ENCODE measurements at regions not wholly inside any gene's neighbourhood (a gene's known extent, or its start where the extent isn't known, plus 50 kb on each side); places are given as distances from the start of the nearest gene placed in this dataset.
A peak's percentile ranks its signal among the peaks of the same experiment; 100 is the strongest.
"Not testable (repeated sequence)": the region's sequence is repeated elsewhere in the genome, so short reads cannot be mapped to it uniquely, and the experiment has no call there.

GRCh38 chr3:66934725-66935124, 63.4 kb upstream of the KBTBD8 start:
- CTCF ChIA-PET = no interaction called here
- H3K9me3 Mint-ChIP-seq = no peaks in the 10 kb centered on the region
- no peak for DNase-seq
- no peak overlapping the region for H3K4me3 Mint-ChIP-seq
- no peaks in the 10 kb centered on the region for H3K4me1 Mint-ChIP-seq
- no peaks in the 10 kb centered on the region for H3K36me3 Mint-ChIP-seq (ENCODE audit: low read depth)
- POLR2A ChIA-PET = no interaction called here
- no peak overlapping the region for H3K27ac Mint-ChIP-seq
- H3K27me3 Mint-ChIP-seq = peaks cover 8% of the 10 kb centered on the region

GRCh38 chr3:66937041-66937440, 61.1 kb upstream of the KBTBD8 start:
- H3K9me3 Mint-ChIP-seq; H3K36me3 Mint-ChIP-seq (ENCODE audit: low read depth); H3K27ac Mint-ChIP-seq; H3K4me1 Mint-ChIP-seq; H3K4me3 Mint-ChIP-seq; DNase-seq; POLR2A ChIA-PET; H3K27me3 Mint-ChIP-seq; CTCF ChIA-PET: not testable (repeated sequence)

DNA sequence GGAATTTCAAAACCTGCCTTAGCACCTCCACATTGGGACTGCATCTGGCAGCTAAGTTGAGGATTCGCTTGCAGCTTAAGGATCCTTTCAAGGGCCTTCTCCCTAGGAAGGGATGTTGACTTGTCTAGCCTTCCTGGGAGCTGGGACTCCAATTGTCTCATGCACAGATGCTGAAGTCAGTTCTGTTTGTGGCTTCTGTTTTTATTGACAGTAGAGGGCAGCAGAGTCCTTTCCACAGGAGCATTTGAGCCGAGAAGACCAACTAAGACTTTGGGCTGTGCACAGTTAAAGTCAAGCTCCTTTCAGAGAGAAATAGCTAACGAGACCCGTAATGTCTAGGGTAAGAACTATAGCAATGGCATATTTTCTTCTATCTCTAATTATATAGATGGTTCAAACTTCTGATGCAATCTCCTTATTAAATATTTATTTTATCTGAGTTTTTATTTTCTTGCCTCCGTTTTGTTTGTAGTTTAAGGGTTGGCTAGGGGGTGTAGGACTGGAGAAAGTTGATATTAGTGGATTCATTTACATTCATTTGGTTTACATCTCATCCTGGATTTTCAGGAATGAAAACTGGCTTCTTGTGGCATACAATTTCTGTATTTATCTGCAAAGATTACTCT, 59.7 kb upstream of the KBTBD8 start:
- Mint-ChIP-seq H3K27ac (no peak overlapping the region), H3K36me3 (ENCODE audit: low read depth) (no peaks in the 10 kb centered on the region), H3K27me3 (peaks cover 10% of the 10 kb centered on the region), H3K9me3 (no peaks in the 10 kb centered on the region), H3K4me1 (no peaks in the 10 kb centered on the region), H3K4me3 (no peak overlapping the region)
- CTCF ChIA-PET = interaction anchor here (1.0 to 2.4 kb wide), 7 partner anchors 9 to 166 kb away, joined by 3 to 14 read pairs (median 5); partner anchors contain the start of gene KBTBD8
- POLR2A ChIA-PET = no interaction called here
- peak; percentile 26 for DNase-seq

DNA sequence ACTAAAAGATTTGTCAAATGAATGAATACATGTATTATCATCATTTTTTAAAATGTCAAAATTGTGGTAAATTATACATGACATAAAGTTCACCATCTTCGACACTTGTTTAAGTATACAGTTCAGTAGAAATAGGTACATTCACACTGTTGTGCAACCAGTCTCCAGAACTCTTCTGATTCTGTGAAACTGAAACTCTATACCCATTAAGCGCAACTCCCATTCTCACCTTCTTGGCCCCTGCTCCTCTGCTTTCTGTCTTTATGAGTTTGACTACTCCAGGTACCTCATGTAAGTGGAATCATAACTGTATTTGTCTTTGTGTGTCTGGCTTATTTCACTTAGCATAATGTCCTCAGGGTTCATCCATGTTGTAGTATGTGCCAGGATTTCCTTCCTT, 50.1 kb upstream of the KBTBD8 start:
- Mint-ChIP-seq H3K36me3 (ENCODE audit: low read depth) (no peaks in the 10 kb centered on the region), H3K9me3 (no peaks in the 10 kb centered on the region), H3K27ac (no peak overlapping the region), H3K4me3 (no peak overlapping the region), H3K27me3 (peaks cover 7% of the 10 kb centered on the region), H3K4me1 (no peaks in the 10 kb centered on the region)
- DNase-seq = no peak
- CTCF ChIA-PET = no interaction called here
- POLR2A ChIA-PET = no interaction called here

Measured in activated CD4-positive, alpha-beta memory T cell treated with anti-CD3 and anti-CD28 coated beads, Interleukin-2, amount 10 ng/mL, durations not matched to agents 7 days and 5 days (primary cell).